Mononuclear cell (primary cell): ENCODE measurements at regions not wholly inside any gene's neighbourhood (a gene's known extent, or its start where the extent isn't known, plus 50 kb on each side); places are given as distances from the start of the nearest gene placed in this dataset.

Experiments used
- H3K27me3 ChIP-seq: 2 replicates; pipeline ENCODE4 v1.6.0; 2011; ENCODE audit warnings: low read length, control low read depth; ENCODE audit not compliant: insufficient read depth
- H3K4me1 ChIP-seq: 2 replicates; pipeline ENCODE4 v1.5.1; 2011; ENCODE audit warnings: mild to moderate bottlenecking, low read length, control low read depth; ENCODE audit not compliant: insufficient read depth
- H3K4me3 ChIP-seq: 2 replicates; pipeline ENCODE4 v1.5.1; 2011; ENCODE audit warnings: mild to moderate bottlenecking, low read length, moderate library complexity
- H3K9me3 ChIP-seq: 2 replicates; pipeline ENCODE4 v1.5.1; 2011; ENCODE audit warnings: low read depth, mild to moderate bottlenecking, control low read depth, low read length

DNA sequence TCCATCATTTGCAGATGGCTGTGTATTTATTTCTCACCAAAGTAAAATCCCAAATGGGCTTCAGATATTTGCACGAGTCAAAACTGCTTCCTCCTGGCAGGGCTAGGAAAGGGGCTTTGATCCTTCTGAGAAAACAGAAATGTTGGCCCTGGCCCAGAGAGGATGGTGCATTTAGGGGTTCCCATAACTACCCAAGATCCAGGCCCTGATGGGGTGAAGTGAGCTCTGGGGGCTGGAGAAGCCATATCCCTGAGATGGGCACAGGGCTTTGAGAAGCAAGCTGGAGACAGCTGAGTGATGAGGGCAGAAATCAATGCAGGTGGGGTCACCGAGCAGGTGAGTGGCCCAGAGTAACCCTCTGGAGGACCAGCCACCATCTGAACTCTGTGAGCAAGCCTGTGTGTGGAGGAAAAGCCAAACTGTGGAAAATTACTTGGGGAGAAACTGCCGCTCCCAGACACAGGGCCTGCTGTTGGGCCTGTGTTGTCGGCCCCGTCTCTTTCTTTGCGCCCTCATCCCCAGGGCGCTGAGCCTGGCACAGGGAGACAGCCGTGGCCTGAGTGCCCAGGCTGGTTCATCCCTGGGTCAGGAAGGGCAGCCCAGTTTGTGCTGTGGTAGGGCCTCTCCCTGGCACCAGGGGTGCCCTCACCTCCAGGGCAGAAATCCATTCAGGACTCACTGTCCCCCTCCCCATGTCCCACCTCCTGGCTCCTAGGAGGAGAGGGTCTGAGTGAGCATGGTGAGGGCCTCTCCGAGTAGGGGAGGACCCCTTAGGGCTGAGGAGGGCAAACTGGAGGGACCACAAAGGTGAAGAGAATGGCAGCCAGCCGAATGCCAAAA lies 167.8 kb upstream of the HAAO start:
- no peak overlapping the region for H3K4me3 ChIP-seq
- no peaks in the 10 kb centered on the region for H3K9me3 ChIP-seq
- H3K27me3 ChIP-seq = no peaks in the 10 kb centered on the region
- H3K4me1 ChIP-seq = peaks cover 51% of the 10 kb centered on the region

DNA sequence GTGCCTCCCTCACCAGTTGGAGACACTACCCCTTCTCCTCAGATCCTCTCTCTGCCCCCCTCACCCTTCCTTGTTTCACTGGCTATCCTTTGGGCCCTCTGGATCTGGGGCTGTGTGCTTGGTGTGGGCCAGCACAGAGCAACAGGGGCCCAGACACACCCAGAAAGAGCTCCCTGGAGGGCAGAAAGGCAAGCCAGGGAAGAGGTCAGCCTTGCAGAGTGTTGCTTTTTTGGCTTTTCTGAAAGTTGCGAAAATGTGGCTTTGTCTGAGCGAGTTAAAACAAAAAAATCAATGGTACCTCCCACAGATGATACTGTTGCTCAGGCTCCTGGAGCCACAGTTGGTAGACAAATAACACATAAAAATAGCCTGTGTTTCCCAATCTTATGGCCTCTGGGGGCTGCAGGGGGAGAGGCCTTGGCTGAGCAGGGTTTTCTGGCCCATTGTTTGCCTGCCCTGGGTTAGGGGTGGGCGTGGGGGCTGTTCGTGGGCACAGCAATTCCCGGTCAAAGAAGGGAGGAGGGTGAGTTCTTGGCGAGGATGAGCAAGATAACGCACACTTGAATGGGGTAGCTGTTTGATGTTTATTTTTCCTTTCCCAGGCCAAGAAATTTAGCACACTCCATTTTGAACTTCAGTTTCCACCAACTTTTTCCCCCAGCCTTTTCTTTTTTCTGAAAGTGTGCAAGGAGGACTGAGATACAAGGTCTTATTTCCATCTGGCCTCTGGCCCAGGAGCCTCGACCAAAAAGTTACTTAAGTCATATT lies 167.0 kb upstream of the HAAO start:
- H3K9me3 ChIP-seq = no peaks in the 10 kb centered on the region

GRCh38 chr2:42958741-42959233 lies 166.4 kb upstream of the HAAO start:
- H3K9me3 ChIP-seq = no peaks in the 10 kb centered on the region
- no peaks in the 10 kb centered on the region for H3K27me3 ChIP-seq
- no peak overlapping the region for H3K4me3 ChIP-seq
- peaks cover 38% of the 10 kb centered on the region for H3K4me1 ChIP-seq

More for the DNA sequence above, 167.0 kb upstream of the HAAO start:
- H3K4me1 ChIP-seq = peaks cover 43% of the 10 kb centered on the region
- H3K27me3 ChIP-seq = no peaks in the 10 kb centered on the region
- no peak overlapping the region for H3K4me3 ChIP-seq

DNA sequence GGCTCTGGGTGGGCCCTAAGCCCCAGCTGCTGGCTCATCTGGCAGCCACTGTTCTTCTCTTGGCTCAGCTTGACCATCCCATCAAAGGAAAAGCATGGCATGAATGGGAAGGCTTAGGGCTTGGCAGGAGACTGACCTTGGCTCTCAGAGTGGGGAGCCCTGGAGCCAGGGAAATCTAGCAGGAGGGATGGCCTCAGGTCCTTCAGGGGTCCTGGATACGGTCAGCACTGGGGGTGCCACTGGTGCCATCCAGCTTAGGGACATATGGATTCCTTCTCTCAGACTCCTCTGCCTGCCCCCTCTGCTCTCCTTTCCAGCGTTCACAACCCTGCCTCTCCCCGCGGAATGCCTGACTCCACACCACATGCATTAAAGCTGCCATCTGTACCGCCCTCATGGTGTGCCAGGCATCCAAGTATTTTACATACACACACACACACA lies 165.5 kb upstream of the HAAO start:
- Histone ChIP-seq H3K9me3 (no peaks in the 10 kb centered on the region), H3K4me3 (no peak overlapping the region), H3K27me3 (no peaks in the 10 kb centered on the region), H3K4me1 (peaks cover 29% of the 10 kb centered on the region)

GRCh38 chr2:42957109-42957860 lies 164.9 kb upstream of the HAAO start:
- Histone ChIP-seq H3K4me1 (peaks cover 24% of the 10 kb centered on the region), H3K9me3 (no peaks in the 10 kb centered on the region), H3K27me3 (no peaks in the 10 kb centered on the region), H3K4me3 (no peak overlapping the region)

GRCh38 chr2:42954227-42954962 lies 162.0 kb upstream of the HAAO start:
- no peak overlapping the region for H3K4me3 ChIP-seq
- H3K27me3 ChIP-seq = no peaks in the 10 kb centered on the region
- peaks cover 13% of the 10 kb centered on the region for H3K4me1 ChIP-seq
- H3K9me3 ChIP-seq = no peaks in the 10 kb centered on the region

DNA sequence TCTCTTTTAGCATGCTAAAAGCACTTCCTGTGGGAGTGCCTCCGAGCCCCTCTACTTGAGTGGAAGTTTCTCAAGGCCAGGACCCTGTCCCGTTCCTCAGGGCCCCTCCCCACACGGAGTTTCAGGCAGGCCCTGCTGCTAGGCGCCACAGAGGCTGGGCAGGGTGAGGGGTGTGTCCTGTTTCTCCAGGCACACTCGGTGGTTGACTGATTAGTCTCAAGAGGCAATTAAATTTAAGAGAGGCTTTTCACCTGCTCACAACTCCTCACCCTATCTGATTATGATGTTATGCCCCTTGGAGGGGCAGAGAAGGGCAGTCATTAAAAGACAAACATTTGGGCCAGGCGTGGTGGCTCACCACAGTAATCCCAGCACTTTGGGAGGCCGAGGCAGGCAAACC lies 160.8 kb upstream of the HAAO start:
- Histone ChIP-seq H3K9me3 (no peaks in the 10 kb centered on the region), H3K4me1 (peaks cover 20% of the 10 kb centered on the region), H3K4me3 (no peak overlapping the region), H3K27me3 (no peaks in the 10 kb centered on the region)

- H3K9me3 ChIP-seq = no peaks in the 10 kb centered on the region
- peaks cover 17% of the 10 kb centered on the region for H3K4me1 ChIP-seq
- no peaks in the 10 kb centered on the region for H3K27me3 ChIP-seq
- H3K4me3 ChIP-seq = no peak overlapping the region
Measured at GRCh38 chr2:42951263-42951938, 159.0 kb upstream of the HAAO start.

DNA sequence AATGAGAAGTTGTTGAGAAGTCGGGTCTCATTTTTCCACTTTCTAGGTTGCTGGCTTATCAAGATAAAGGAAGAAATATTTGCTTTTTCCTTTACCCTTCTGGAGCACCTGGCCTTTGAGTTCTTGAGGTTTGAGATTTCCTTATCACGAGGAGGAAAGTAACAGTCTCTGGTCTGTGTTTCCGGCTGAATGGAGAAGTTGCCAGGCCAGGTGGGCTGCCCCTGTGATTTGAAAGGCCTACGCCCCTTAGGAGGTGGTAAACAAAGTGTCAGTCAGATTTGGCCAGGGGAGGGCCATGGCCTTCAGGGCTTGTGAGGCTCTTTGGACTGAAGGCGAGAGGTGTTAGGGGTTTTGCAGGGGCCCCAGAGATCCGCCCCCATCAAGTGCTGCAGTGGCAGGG lies 156.7 kb upstream of the HAAO start:
- H3K4me1 ChIP-seq = peaks cover 17% of the 10 kb centered on the region
- H3K9me3 ChIP-seq = no peaks in the 10 kb centered on the region
- no peaks in the 10 kb centered on the region for H3K27me3 ChIP-seq
- no peak overlapping the region for H3K4me3 ChIP-seq

DNA sequence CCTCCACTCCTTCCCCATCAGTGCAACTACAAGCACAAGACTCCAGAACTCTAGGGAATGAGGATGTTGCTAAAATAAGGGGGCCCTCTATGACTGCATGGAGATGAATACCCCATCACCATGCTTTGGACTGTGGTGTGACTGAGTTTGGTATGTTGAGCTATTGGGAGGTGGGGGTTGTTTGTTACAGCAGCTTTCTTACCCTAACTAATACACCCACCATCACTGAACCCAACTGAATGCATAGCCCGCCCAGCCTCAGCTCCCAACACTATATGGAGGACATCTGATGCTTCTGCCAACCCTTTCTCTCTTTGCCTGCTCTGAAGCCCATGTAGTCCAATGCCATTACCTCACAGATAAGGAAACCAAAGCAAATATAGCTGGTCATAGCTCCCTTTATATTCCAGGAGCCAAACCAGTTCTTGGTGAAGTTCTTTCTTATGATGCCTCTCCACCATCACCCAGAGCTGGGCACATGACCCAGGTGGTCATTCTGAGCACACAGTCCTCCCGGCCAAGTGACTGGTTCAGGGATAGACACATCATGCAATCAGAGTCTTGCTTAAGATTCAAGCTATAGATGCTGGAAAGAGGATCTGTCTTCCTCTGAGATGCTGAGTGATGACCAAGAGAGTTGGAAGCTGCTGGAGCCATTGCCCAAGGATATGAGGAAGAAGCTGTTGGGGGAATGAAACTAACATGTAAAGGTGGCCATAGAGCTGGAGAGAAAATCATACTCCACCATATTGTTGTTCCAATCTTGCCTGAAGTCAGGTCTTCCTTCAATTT lies 155.6 kb upstream of the HAAO start:
- H3K9me3 ChIP-seq = no peaks in the 10 kb centered on the region
- H3K4me1 ChIP-seq = peaks cover 17% of the 10 kb centered on the region
- H3K4me3 ChIP-seq = no peak overlapping the region
- H3K27me3 ChIP-seq = no peaks in the 10 kb centered on the region

- Histone ChIP-seq H3K4me1 (peaks cover 29% of the 10 kb centered on the region), H3K27me3 (no peaks in the 10 kb centered on the region), H3K9me3 (no peaks in the 10 kb centered on the region), H3K4me3 (no peak overlapping the region)
Measured at GRCh38 chr2:42944779-42945415, 152.5 kb upstream of the HAAO start.

DNA sequence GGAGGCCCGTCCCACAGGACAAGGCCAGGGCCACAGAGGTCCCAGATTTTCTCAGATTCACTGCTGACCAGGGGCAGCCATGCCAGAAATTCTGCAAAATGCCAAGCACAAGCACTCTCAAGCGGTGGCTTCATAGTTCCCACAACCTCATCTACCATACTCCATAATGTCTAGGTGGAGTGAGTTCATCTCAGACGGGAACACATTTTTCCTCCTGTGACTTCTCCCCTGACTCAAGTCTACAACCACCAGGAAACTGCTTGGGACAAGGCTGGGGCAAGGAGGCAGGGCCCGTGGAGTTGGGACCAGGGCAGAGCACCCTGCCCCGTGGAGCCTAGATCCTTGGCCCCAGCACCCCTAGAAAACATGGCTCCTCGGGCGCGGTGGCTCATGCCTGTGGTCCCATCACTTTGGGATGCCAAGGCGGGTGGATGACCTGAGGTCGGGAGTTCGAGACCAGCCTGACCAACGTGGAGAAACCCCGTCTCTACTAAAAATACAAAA lies 150.7 kb upstream of the HAAO start:
- no peak overlapping the region for H3K4me3 ChIP-seq
- H3K4me1 ChIP-seq = peaks cover 21% of the 10 kb centered on the region
- no peaks in the 10 kb centered on the region for H3K9me3 ChIP-seq
- no peaks in the 10 kb centered on the region for H3K27me3 ChIP-seq
